ENCODE measurements at regions not wholly inside any gene's neighbourhood (a gene's known extent, or its start where the extent isn't known, plus 50 kb on each side); places are given as distances from the start of the nearest gene placed in this dataset.
A peak's percentile ranks its signal among the peaks of the same experiment; 100 is the strongest.

DNA sequence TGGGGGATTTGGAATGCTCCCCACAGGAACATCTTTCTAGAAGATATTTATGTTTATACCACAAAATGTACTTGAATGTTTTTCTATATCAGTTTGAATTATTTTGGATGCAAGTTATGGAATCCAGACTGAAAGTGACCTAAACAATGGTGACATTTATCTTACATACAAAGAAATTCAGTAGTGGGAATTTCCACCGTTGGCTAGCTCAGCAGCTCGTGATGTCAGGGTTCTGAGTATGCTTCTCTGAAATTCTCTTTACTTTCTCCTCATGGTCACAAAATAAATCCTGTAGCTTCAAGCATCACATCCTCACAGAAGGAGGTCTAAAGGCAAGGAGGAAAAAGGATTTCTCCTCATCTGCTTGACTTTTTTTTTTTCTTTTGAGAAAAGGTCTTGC is 105.3 kb downstream of the AKAIN1 start:
- DNase-seq: no peak

DNA sequence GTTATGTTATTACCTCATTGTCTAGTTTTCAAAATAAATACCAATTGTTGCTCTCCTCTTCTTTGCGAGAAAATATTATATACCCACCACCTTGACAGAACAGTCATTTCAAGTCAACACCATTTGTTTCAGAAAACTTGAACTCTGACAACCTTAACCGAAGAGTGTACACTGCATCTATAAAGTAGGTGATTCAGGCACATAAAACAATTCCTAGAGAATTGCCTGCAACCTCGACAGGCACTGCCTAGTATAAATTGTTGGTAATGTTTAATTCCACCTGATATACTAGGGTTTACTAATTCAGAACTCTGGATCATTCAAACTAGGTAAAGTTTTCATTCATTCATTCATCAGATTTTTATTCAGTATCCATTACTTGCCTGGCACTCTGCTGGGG is 121.8 kb downstream of the AKAIN1 start:
- no peak for DNase-seq

DNA sequence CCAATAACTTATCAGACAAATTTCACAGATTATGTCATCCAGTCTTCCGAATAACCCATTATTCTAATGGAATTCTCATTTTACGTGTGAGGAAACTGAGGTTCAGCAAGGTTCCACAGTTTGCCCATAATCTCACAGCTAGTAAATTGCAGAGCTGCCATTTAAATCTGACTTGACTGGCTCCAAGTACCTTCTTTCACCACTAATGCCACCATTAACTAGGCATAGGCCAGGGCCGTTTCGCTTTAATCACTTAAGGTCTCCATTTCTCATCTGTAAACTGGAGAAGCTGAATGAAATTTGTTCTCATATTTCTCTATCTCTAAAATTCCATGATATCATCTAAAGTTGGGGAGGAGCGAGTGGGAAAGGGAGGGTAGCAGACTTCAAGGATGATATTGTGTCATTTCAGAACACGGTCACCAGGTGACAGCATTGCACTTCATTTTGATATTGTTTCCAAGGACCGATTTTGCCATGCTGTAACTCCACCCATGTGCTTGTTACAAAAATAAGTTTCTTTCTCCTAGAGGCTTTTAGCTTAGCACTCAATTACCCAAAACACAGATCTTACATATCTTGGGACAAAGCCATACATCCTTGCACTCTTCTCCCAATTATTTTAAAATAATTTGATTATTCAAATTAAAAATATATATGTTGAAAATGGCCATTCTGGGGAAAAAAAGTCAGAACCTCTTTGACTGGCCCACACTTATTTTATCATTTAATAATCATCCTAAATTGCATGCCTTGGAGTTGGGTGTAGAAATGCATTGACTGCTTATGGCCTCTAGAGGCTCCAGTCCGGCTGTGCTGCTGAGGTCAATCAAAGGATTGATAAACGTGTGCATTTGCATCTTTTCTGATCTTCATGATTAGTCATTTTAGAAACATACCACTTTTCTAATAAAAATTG is 123.8 kb downstream of the AKAIN1 start:
- DNase-seq: peak; percentile 23

GRCh38 chr18:5068851-5069250 is 128.2 kb downstream of the AKAIN1 start:
- peak; percentile 53 for DNase-seq

GRCh38 chr18:5066380-5066977 is 130.6 kb downstream of the AKAIN1 start:
- no peak for DNase-seq

- DNase-seq: no peak
Measured at GRCh38 chr18:5065615-5066014, 131.4 kb downstream of the AKAIN1 start.

DNA sequence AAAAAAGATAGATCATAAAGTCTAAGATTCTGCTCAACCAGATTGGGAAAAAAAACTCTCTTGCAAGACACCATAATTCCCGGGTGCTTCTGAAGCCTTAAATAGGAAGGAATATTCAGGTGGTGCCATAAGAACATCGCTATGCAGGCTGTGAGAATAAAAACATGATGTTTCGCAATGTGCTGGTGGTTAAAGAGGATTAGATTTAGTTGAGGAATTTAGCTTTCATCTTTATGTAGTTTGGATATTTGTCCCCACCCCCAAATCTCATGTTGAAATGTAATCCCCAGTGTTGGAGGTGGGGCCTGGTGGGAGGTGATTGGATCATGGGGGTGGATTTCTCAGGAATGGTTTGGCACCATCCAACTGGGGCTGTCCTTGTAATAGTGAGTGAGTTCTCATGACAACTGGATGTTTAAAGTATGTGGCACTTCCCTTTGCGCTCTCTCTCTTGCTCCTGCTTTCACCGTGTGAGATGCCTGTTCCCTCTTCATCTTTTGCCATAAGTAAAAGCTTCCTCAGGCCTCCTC is 132.2 kb downstream of the AKAIN1 start:
- DNase-seq: peak; percentile 24

- DNase-seq: no peak
Measured at GRCh38 chr18:5061785-5062184, 135.3 kb downstream of the AKAIN1 start.

- DNase-seq: no peak
Measured at GRCh38 chr18:5060543-5060942, 136.5 kb downstream of the AKAIN1 start.

DNA sequence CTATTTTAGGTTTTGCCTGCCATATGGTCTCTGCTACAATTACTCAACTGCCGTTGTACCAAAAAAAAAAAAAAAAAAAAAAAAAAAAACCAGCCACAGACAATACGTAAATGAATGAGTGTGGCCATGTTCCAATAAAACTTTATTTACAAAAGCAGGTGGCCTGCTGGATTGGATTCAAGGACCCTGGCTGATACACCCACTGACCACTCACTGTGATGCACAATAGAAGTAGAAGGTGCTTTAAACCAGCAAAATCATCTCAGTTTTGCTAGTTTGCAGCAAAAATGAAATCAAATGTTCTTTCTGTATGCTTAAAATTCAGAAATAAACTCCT is 137.4 kb downstream of the AKAIN1 start:
- no peak for DNase-seq

GRCh38 chr18:5058768-5059695 is 138.0 kb downstream of the AKAIN1 start:
- DNase-seq: peak; percentile 13

- peak; percentile 31 for DNase-seq
Measured at GRCh38 chr18:5057386-5058348, 139.4 kb downstream of the AKAIN1 start.

DNA sequence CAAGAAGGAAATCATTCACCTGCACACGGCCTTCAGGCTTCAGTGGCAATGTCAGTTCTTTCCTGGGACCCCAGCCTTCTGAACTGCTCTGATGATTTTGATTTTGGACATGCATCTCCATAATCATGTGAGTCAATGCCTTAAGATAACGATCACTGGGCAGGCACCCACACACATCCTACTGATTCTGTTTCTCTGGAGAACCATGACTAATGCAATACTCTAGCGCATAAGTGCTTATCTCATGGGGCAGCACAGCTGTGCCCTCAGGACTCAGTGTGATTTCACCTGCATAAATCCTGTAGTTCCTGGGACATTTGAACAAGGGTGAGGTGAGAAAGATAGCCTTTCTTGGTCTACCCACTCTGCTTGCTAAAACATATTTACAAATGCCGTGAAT is 144.6 kb downstream of the AKAIN1 start:
- DNase-seq: no peak

- no peak for DNase-seq
Measured at GRCh38 chr18:5051207-5051606, 145.8 kb downstream of the AKAIN1 start.

GRCh38 chr18:5049124-5049523 is 147.9 kb downstream of the AKAIN1 start:
- DNase-seq: no peak

GRCh38 chr18:5040476-5040875 is 156.6 kb downstream of the AKAIN1 start:
- DNase-seq: no peak

GRCh38 chr18:5036523-5036922 is 160.5 kb downstream of the AKAIN1 start:
- DNase-seq: no peak

DNA sequence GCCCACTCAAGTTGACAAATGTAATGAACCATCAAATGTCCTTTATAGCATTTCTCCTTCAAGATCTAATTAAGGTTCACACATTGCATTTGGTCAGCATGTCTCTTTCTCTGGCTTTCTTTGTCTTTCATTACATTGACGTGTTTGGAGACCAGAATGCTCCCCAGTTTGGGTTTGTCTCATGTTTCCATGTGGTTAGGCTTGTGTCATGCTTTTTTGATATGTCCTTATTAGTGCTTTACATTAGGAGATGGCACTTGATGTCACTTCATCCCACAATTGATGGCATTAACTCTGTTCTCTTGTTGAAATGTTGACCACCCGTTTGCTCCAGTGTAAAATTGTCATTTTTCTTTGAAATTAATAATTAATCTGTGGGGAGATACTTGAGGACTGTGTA is 165.8 kb downstream of the AKAIN1 start:
- DNase-seq: no peak

GRCh38 chr18:5030636-5031035 is 166.4 kb downstream of the AKAIN1 start:
- DNase-seq: no peak

DNA sequence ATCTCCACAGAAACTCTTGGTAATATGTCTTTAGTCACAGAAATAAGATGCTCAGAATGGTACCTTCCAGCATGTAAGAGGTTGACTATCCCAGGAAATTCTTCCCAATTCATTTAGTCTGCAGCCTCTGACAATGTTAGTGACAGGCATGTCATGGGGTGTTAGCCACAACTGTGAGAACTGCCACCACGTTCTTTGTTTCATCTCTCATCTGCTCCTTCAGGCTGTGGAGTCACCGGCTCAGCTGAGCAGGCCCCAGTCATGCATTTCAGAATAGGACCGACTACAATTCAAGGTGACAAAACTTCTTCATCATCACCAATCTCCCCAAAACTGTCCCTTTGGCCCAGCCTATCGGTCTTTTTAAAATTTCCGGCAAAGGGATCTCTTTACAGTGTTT is 167.5 kb downstream of the AKAIN1 start:
- no peak for DNase-seq

- no peak for DNase-seq
Measured at GRCh38 chr18:5024741-5025140, 172.3 kb downstream of the AKAIN1 start.

GRCh38 chr18:5021558-5021957 is 175.5 kb downstream of the AKAIN1 start:
- DNase-seq: no peak
